ENCODE measurements at regions not wholly inside any gene's neighbourhood (a gene's known extent, or its start where the extent isn't known, plus 50 kb on each side); places are given as distances from the start of the nearest gene placed in this dataset.

DNA sequence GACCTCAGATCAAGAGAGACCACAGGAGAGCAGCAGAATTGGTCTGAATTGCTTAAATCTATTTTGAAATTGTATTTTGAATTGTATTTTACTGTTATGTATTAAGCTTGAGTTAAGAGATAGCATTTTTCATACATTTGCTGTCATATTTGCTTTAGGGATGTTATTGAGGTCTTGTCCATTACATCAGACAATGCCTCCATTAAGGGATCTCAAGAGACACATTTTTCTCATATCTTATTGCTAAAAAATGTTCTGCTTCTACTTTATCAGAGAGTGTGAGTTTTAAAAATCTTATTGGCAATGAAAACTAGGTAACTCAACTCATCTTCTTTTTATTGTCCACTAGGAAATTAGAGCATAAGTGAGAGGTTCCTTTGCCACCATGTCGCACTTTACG is 66.8 kb upstream of the CTAGE1 start:
- Histone ChIP-seq H3K27ac (ENCODE audit: low read length) (no peak overlapping the region), H3K9me3 (ENCODE audit: low read length) (no peaks in the 10 kb centered on the region), H3K79me2 (replicated peaks; ENCODE audit: insufficient read depth, low read length) (no peaks in the 10 kb centered on the region), H4K20me1 (ENCODE audit: insufficient read depth) (no peaks in the 10 kb centered on the region), H3K9me2 (ENCODE audit: insufficient read depth, low read length) (no peaks in the 10 kb centered on the region), H3K36me3 (ENCODE audit: insufficient read depth, low read length) (no peaks in the 10 kb centered on the region), H3K4me2 (ENCODE audit: low read length) (no peak overlapping the region), H2AFZ (ENCODE audit: low read depth, low read length) (no peak overlapping the region), H3K9ac (ENCODE audit: low read length) (no peak overlapping the region), H3K4me3 (ENCODE audit: low read length) (no peak overlapping the region), H3K27me3 (ENCODE audit: insufficient read depth, low read depth, low read length) (no peaks in the 10 kb centered on the region), H3F3A (ENCODE audit: insufficient read depth, low read length, poor library complexity, severe bottlenecking) (no peaks in the 10 kb centered on the region)
- no peak for TF ChIP-seq SMC3 (conservative IDR thresholded peaks at IDR 0.05; ENCODE audit: poor library complexity)
- TF ChIP-seq TAF1 (IDR thresholded peaks at IDR 0.05; ENCODE audit: low read depth), result no peak
- TF ChIP-seq EP300 (conservative IDR thresholded peaks at IDR 0.05; ENCODE audit: poor library complexity, severe bottlenecking), result no peak
- TF ChIP-seq POLR2AphosphoS5 (IDR thresholded peaks at IDR 0.05), result no peak
- no peak for TF ChIP-seq MXI1 (conservative IDR thresholded peaks at IDR 0.05; ENCODE audit: poor library complexity, severe bottlenecking)
- TF ChIP-seq EZH2 (IDR thresholded peaks at IDR 0.05; ENCODE audit: borderline replicate concordance, insufficient read depth, low read length, poor library complexity, severe bottlenecking), result no peak
- TF ChIP-seq CTCF (IDR thresholded peaks at IDR 0.05; ENCODE audit: poor library complexity, severe bottlenecking), result no peak
- no peak for TF ChIP-seq RAD21 (conservative IDR thresholded peaks at IDR 0.05)
- TF ChIP-seq, protein P1, sequence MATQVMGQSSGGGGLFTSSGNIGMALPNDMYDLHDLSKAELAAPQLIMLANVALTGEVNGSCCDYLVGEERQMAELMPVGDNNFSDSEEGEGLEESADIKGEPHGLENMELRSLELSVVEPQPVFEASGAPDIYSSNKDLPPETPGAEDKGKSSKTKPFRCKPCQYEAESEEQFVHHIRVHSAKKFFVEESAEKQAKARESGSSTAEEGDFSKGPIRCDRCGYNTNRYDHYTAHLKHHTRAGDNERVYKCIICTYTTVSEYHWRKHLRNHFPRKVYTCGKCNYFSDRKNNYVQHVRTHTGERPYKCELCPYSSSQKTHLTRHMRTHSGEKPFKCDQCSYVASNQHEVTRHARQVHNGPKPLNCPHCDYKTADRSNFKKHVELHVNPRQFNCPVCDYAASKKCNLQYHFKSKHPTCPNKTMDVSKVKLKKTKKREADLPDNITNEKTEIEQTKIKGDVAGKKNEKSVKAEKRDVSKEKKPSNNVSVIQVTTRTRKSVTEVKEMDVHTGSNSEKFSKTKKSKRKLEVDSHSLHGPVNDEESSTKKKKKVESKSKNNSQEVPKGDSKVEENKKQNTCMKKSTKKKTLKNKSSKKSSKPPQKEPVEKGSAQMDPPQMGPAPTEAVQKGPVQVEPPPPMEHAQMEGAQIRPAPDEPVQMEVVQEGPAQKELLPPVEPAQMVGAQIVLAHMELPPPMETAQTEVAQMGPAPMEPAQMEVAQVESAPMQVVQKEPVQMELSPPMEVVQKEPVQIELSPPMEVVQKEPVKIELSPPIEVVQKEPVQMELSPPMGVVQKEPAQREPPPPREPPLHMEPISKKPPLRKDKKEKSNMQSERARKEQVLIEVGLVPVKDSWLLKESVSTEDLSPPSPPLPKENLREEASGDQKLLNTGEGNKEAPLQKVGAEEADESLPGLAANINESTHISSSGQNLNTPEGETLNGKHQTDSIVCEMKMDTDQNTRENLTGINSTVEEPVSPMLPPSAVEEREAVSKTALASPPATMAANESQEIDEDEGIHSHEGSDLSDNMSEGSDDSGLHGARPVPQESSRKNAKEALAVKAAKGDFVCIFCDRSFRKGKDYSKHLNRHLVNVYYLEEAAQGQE (IDR thresholded peaks at IDR 0.05; ENCODE audit: borderline replicate concordance), result no peak

DNA sequence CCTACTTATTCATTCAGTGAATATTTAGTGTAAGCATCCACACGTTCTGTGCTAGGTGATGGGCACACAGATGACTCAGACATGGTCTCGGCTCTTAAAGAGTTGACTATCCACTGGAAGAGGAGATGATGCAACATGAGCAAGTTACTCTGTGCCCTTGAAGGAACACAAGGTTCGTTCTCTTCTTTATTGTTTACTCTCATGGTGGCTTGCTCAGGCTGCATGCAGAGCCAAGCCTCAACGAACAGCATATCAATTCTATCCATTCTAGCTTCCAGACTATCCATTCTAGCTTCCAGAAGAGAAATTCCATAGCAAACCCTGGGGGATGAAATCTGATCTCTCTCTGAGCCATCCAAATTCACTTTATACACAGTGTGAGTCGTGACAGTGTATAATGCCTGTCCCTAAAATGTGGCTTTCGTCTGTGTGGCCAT is 68.1 kb upstream of the CTAGE1 start:
- Histone ChIP-seq H3K9ac (ENCODE audit: low read length) (no peak overlapping the region), H3K9me2 (ENCODE audit: insufficient read depth, low read length) (no peaks in the 10 kb centered on the region), H3K4me2 (ENCODE audit: low read length) (no peak overlapping the region), H3F3A (ENCODE audit: insufficient read depth, low read length, poor library complexity, severe bottlenecking) (no peaks in the 10 kb centered on the region), H3K9me3 (ENCODE audit: low read length) (no peaks in the 10 kb centered on the region), H3K27ac (ENCODE audit: low read length) (no peak overlapping the region), H4K20me1 (ENCODE audit: insufficient read depth) (no peaks in the 10 kb centered on the region), H3K27me3 (ENCODE audit: insufficient read depth, low read depth, low read length) (no peaks in the 10 kb centered on the region), H2AFZ (ENCODE audit: low read depth, low read length) (no peak overlapping the region), H3K79me2 (replicated peaks; ENCODE audit: insufficient read depth, low read length) (no peaks in the 10 kb centered on the region), H3K4me3 (ENCODE audit: low read length) (no peak overlapping the region), H3K36me3 (ENCODE audit: insufficient read depth, low read length) (no peaks in the 10 kb centered on the region)
- TF ChIP-seq RAD21 (conservative IDR thresholded peaks at IDR 0.05) (no peak), MXI1 (conservative IDR thresholded peaks at IDR 0.05; ENCODE audit: poor library complexity, severe bottlenecking) (no peak), POLR2AphosphoS5 (IDR thresholded peaks at IDR 0.05) (no peak), CTCF (IDR thresholded peaks at IDR 0.05; ENCODE audit: poor library complexity, severe bottlenecking) (no peak), SMC3 (conservative IDR thresholded peaks at IDR 0.05; ENCODE audit: poor library complexity) (no peak), EZH2 (IDR thresholded peaks at IDR 0.05; ENCODE audit: borderline replicate concordance, insufficient read depth, low read length, poor library complexity, severe bottlenecking) (no peak), EP300 (conservative IDR thresholded peaks at IDR 0.05; ENCODE audit: poor library complexity, severe bottlenecking) (no peak), TAF1 (IDR thresholded peaks at IDR 0.05; ENCODE audit: low read depth) (no peak)

All from neural cell (in vitro differentiated cells).